HEK293 (cell line): ENCODE measurements at regions not wholly inside any gene's neighbourhood (a gene's known extent, or its start where the extent isn't known, plus 50 kb on each side); places are given as distances from the start of the nearest gene placed in this dataset.

Source experiments
- CTCF ChIA-PET: fragments of 350-600 bp; formaldehyde crosslinking; extraction: SDS; loops from one replicate; lab custom pipeline; 2021; ENCODE audit warnings: antibody characterized with exemption; lab: Yijun Ruan, JAX
- POLR2A ChIA-PET: fragments of 300-600 bp; formaldehyde crosslinking; extraction: SDS; loops from one replicate; lab custom pipeline; 2020; ENCODE audit warnings: antibody characterized with exemption, inconsistent platforms; lab: Yijun Ruan, JAX
- H3K27ac ChIP-seq: fragments of 200-500 bp; sonication (Bioruptor generic); 2 replicates; pipeline ENCODE4 v1.5.1; 2014; ENCODE audit warnings: low read depth, low read length, control low read depth, inconsistent platforms; ENCODE audit errors: extremely low read depth
- H3K36me3 ChIP-seq, 2 experiments: fragments of 200-500 bp in 1 of 2; sonication (Bioruptor generic) in 1 of 2; 1 replicate in 1 of 2; 2 replicates in 1 of 2; pipeline ENCODE4 v1.5.1; 2014 to 2017; ENCODE audit warnings: inconsistent platforms in 2 of 2, low read length in 2 of 2; ENCODE audit not compliant: control insufficient read depth in 2 of 2, insufficient read depth in 1 of 2
- H3K4me1 ChIP-seq: fragments of 200-500 bp; sonication (Bioruptor generic); 2 replicates; pipeline ENCODE4 v1.5.1; 2014; ENCODE audit warnings: mild to moderate bottlenecking, low read length, inconsistent platforms; ENCODE audit not compliant: control insufficient read depth, insufficient read depth
- H3K4me3 ChIP-seq: 2 replicates; pipeline ENCODE4 v1.5.1; 2011; ENCODE audit warnings: low read depth, mild to moderate bottlenecking, control low read depth, low read length, moderate library complexity
- H3K9me3 ChIP-seq: fragments of 200-500 bp; sonication (Bioruptor generic); 2 replicates; pipeline ENCODE4 v1.5.1; 2014; ENCODE audit warnings: low read depth, low read length, inconsistent platforms; ENCODE audit not compliant: control insufficient read depth, insufficient read depth
- PATZ1 ChIP-seq: fragments of 450-650 bp; formaldehyde crosslinking; IDR thresholded peaks from 2 replicates; pipeline ENCODE4 v1.5.1; 2016; ENCODE audit warnings: missing biosample characterization, missing genetic modification characterization
- PRDM2 ChIP-seq: fragments of 450-650 bp; formaldehyde crosslinking; IDR thresholded peaks from 2 replicates; pipeline ENCODE4 v1.5.1; 2016; ENCODE audit warnings: missing biosample characterization, missing genetic modification characterization, borderline replicate concordance
- SP7 ChIP-seq: fragments of 450-650 bp; formaldehyde crosslinking; IDR thresholded peaks from 2 replicates; pipeline ENCODE4 v1.5.1; 2016; ENCODE audit warnings: missing biosample characterization, missing genetic modification characterization
- ZNF302 ChIP-seq: fragments of 450-650 bp; formaldehyde crosslinking; IDR thresholded peaks from 2 replicates; pipeline ENCODE4 v1.5.1; 2016; ENCODE audit warnings: missing biosample characterization, missing genetic modification characterization, low read depth
- ZNF423 ChIP-seq: fragments of 450-650 bp; formaldehyde crosslinking; IDR thresholded peaks from 2 replicates; pipeline ENCODE4 v1.5.1; 2016; ENCODE audit warnings: missing biosample characterization, missing genetic modification characterization
- ZNF514 ChIP-seq: fragments of 450-650 bp; formaldehyde crosslinking; IDR thresholded peaks from 2 replicates; pipeline ENCODE4 v1.5.1; 2016; ENCODE audit warnings: missing biosample characterization, missing genetic modification characterization
- ZNF571 ChIP-seq: fragments of 450-650 bp; formaldehyde crosslinking; IDR thresholded peaks from 2 replicates; pipeline ENCODE4 v1.5.0; 2017; ENCODE audit warnings: missing biosample characterization, missing genetic modification characterization
- ZNF670 ChIP-seq: fragments of 450-650 bp; formaldehyde crosslinking; IDR thresholded peaks from 2 replicates; pipeline ENCODE4 v1.5.1; 2016; ENCODE audit warnings: missing biosample characterization, missing genetic modification characterization, low read depth
- ZNF692 ChIP-seq: fragments of 450-650 bp; formaldehyde crosslinking; IDR thresholded peaks from 2 replicates; pipeline ENCODE4 v1.5.1; 2016; ENCODE audit warnings: missing biosample characterization, missing genetic modification characterization
- ZSCAN4 ChIP-seq: fragments of 450-650 bp; formaldehyde crosslinking; IDR thresholded peaks from 2 replicates; pipeline ENCODE4 v1.5.1; 2017; ENCODE audit warnings: missing biosample characterization, missing genetic modification characterization
- ZSCAN5A ChIP-seq: fragments of 450-650 bp; formaldehyde crosslinking; IDR thresholded peaks from 2 replicates; pipeline ENCODE4 v1.5.1; 2016; ENCODE audit warnings: missing biosample characterization, missing genetic modification characterization

GRCh38 chr1:195756109-195756508 is 852.1 kb downstream of the KCNT2 start:
- Histone ChIP-seq H3K4me3 (no peak overlapping the region), H3K4me1 (no peaks in the 10 kb centered on the region), H3K36me3 (no peaks in the 10 kb centered on the region), H3K9me3 (no peaks in the 10 kb centered on the region), H3K27ac (no peak overlapping the region)
- POLR2A ChIA-PET, result no interaction called here
- CTCF ChIA-PET, result interaction anchor here (0.6 kb wide), 1 partner anchor 11 kb away, joined by 3 read pairs; no protein-coding TSS in a partner anchor
- no peak for TF ChIP-seq ZNF670 (tag by site-specific recombination)
- TF ChIP-seq PRDM2 (tag by site-specific recombination), result no peak
- no peak for TF ChIP-seq ZSCAN5A (tag by site-specific recombination)
- no peak for TF ChIP-seq PATZ1 (tag by site-specific recombination)
- TF ChIP-seq ZNF692, result no peak
- TF ChIP-seq SP7 (tag by site-specific recombination), result no peak
- TF ChIP-seq ZNF571, result no peak
- TF ChIP-seq ZNF302 (tag by site-specific recombination), result no peak
- TF ChIP-seq ZNF514 (tag by site-specific recombination), result no peak

GRCh38 chr1:195754874-195755273 is 853.4 kb downstream of the KCNT2 start:
- no peaks in the 10 kb centered on the region for H3K9me3 ChIP-seq
- H3K27ac ChIP-seq, result no peak overlapping the region
- no peaks in the 10 kb centered on the region for H3K4me1 ChIP-seq
- H3K4me3 ChIP-seq, result no peak overlapping the region
- H3K36me3 ChIP-seq, result no peaks in the 10 kb centered on the region
- CTCF ChIA-PET, result no interaction called here
- POLR2A ChIA-PET, result no interaction called here
- TF ChIP-seq ZNF423 (tag by site-specific recombination) (no peak), ZSCAN4 (tag by site-specific recombination) (0 out of 2 replicates have a peak, but pooled peaks have one; percentile 13)
- TF ChIP-seq, all 188 proteins: peak for 1
